ENCODE measurements at regions not wholly inside any gene's neighbourhood (a gene's known extent, or its start where the extent isn't known, plus 50 kb on each side); places are given as distances from the start of the nearest gene placed in this dataset.
"Not testable (repeated sequence)": the region's sequence is repeated elsewhere in the genome, so short reads cannot be mapped to it uniquely, and the experiment has no call there.

- POLR2A ChIA-PET, result no interaction called here
- ATAC-seq (ENCODE audit: low read depth) (no peak), DNase-seq (no peak)
- Mint-ChIP-seq H3K9me3 (no peaks in the 10 kb centered on the region), H3K36me3 (ENCODE audit: low read depth) (no peaks in the 10 kb centered on the region), H3K27me3 (no peaks in the 10 kb centered on the region), H3K4me1 (no peaks in the 10 kb centered on the region), H3K27ac (no peak overlapping the region), H3K4me3 (no peak overlapping the region)
- intact Hi-C loops (cut with micrococcal nuclease), result no loop called here
- no peak for TF ChIP-seq CTCF (IDR thresholded peaks at IDR 0.05)
- CTCF ChIA-PET, result interaction anchor here (0.9 kb wide), 1 partner anchor 9 kb away, joined by 3 read pairs; no protein-coding TSS in a partner anchor
Observed at GRCh38 chr3:25844891-25845290, 55.0 kb downstream of the OXSM start.

- ATAC-seq (ENCODE audit: low read depth) (no peak), DNase-seq (no peak)
- no peaks in the 10 kb centered on the region for H3K27me3 Mint-ChIP-seq
- ChIA-PET CTCF (interaction anchor here (0.9 kb wide), 1 partner anchor 11 kb away, joined by 3 read pairs; no protein-coding TSS in a partner anchor), POLR2A (no interaction called here)
- H3K4me1 Mint-ChIP-seq, result no peaks in the 10 kb centered on the region
- H3K4me3 Mint-ChIP-seq, result no peak overlapping the region
- no peak for TF ChIP-seq CTCF (IDR thresholded peaks at IDR 0.05)
- intact Hi-C loops (cut with micrococcal nuclease), result no loop called here
- no peak overlapping the region for H3K27ac Mint-ChIP-seq
- H3K36me3 Mint-ChIP-seq (ENCODE audit: low read depth), result no peaks in the 10 kb centered on the region
- no peaks in the 10 kb centered on the region for H3K9me3 Mint-ChIP-seq
Observed at GRCh38 chr3:25846282-25846681, 56.4 kb downstream of the OXSM start.

GRCh38 chr3:25849091-25849490, 59.2 kb downstream of the OXSM start:
- no peaks in the 10 kb centered on the region for H3K27me3 Mint-ChIP-seq
- H3K27ac Mint-ChIP-seq, result no peak overlapping the region
- ATAC-seq (ENCODE audit: low read depth) (no peak), DNase-seq (no peak)
- no peaks in the 10 kb centered on the region for H3K4me1 Mint-ChIP-seq
- ChIA-PET POLR2A (no interaction called here), CTCF (interaction anchor here (1.4 kb wide), 1 partner anchor 187 kb away, joined by 3 read pairs; no protein-coding TSS in a partner anchor)
- intact Hi-C loops (cut with micrococcal nuclease), result no loop called here
- no peak for TF ChIP-seq CTCF (IDR thresholded peaks at IDR 0.05)
- H3K9me3 Mint-ChIP-seq, result peaks cover 2% of the 10 kb centered on the region
- no peak overlapping the region for H3K4me3 Mint-ChIP-seq
- no peaks in the 10 kb centered on the region for H3K36me3 Mint-ChIP-seq (ENCODE audit: low read depth)

- TF ChIP-seq CTCF (IDR thresholded peaks at IDR 0.05), result no peak
- H3K27ac Mint-ChIP-seq, result no peak overlapping the region
- ChIA-PET CTCF (interaction anchor here (1.4 kb wide), 1 partner anchor 188 kb away, joined by 3 read pairs; no protein-coding TSS in a partner anchor), POLR2A (no interaction called here)
- ATAC-seq (ENCODE audit: low read depth) (no peak), DNase-seq (no peak)
- no peaks in the 10 kb centered on the region for H3K27me3 Mint-ChIP-seq
- intact Hi-C loops (cut with micrococcal nuclease), result no loop called here
- no peaks in the 10 kb centered on the region for H3K4me1 Mint-ChIP-seq
- H3K9me3 Mint-ChIP-seq, result peaks cover 2% of the 10 kb centered on the region
- H3K36me3 Mint-ChIP-seq (ENCODE audit: low read depth), result no peaks in the 10 kb centered on the region
- H3K4me3 Mint-ChIP-seq, result no peak overlapping the region
Observed at GRCh38 chr3:25849641-25850385, 59.9 kb downstream of the OXSM start.

- not testable (repeated sequence) for H3K4me1 Mint-ChIP-seq, H3K4me3 Mint-ChIP-seq
Observed at GRCh38 chr3:25851693-25852259, 61.9 kb downstream of the OXSM start.

More at GRCh38 chr3:25851693-25852259, 61.9 kb downstream of the OXSM start:
- ATAC-seq (ENCODE audit: low read depth); H3K9me3 Mint-ChIP-seq; intact Hi-C loops (cut with micrococcal nuclease); H3K36me3 Mint-ChIP-seq (ENCODE audit: low read depth); H3K27ac Mint-ChIP-seq; H3K27me3 Mint-ChIP-seq; DNase-seq; POLR2A ChIA-PET: not testable (repeated sequence)
- CTCF ChIA-PET, result interaction anchor here (0.8 to 10.8 kb wide), 2 partner anchors 10 to 202 kb away, joined by 3 to 197 read pairs; no protein-coding TSS in a partner anchor

All from activated B cell treated with CpG ODN at 0.5 μM for 24 hours (primary cell).